ENCODE measurements at regions not wholly inside any gene's neighbourhood (a gene's known extent, or its start where the extent isn't known, plus 50 kb on each side); places are given as distances from the start of the nearest gene placed in this dataset.

GRCh38 chr5:3654515-3654914, 58.9 kb downstream of the IRX1 start:
- no peak for DNase-seq (ENCODE audit: low read depth)

GRCh38 chr5:3656803-3657202, 61.2 kb downstream of the IRX1 start:
- DNase-seq (ENCODE audit: low read depth), result no peak

- no peak for DNase-seq (ENCODE audit: low read depth)
Measured at GRCh38 chr5:3657364-3658022, 61.9 kb downstream of the IRX1 start.

GRCh38 chr5:3658929-3659328, 63.3 kb downstream of the IRX1 start:
- no peak for DNase-seq (ENCODE audit: low read depth)

GRCh38 chr5:3659907-3660306, 64.3 kb downstream of the IRX1 start:
- peak; percentile 1 for DNase-seq (ENCODE audit: low read depth)

- no peak for DNase-seq (ENCODE audit: low read depth)
Measured at GRCh38 chr5:3660630-3661029, 65.0 kb downstream of the IRX1 start.

- no peak for DNase-seq (ENCODE audit: low read depth)
Measured at GRCh38 chr5:3661755-3662296, 66.2 kb downstream of the IRX1 start.

- no peak for DNase-seq (ENCODE audit: low read depth)
Measured at GRCh38 chr5:3662344-3662743, 66.7 kb downstream of the IRX1 start.

- DNase-seq (ENCODE audit: low read depth), result no peak
Measured at GRCh38 chr5:3671337-3671736, 75.7 kb downstream of the IRX1 start.

- no peak for DNase-seq (ENCODE audit: low read depth)
Measured at GRCh38 chr5:3678801-3679200, 83.2 kb downstream of the IRX1 start.

- no peak for DNase-seq (ENCODE audit: low read depth)
Measured at GRCh38 chr5:3680821-3681220, 85.2 kb downstream of the IRX1 start.

- DNase-seq (ENCODE audit: low read depth), result no peak
Measured at GRCh38 chr5:3684118-3684517, 88.5 kb downstream of the IRX1 start.

- no peak for DNase-seq (ENCODE audit: low read depth)
Measured at GRCh38 chr5:3684771-3685354, 89.2 kb downstream of the IRX1 start.

GRCh38 chr5:3694819-3695218, 99.2 kb downstream of the IRX1 start:
- DNase-seq (ENCODE audit: low read depth), result no peak

- DNase-seq (ENCODE audit: low read depth), result no peak
Measured at GRCh38 chr5:3695818-3696217, 100.2 kb downstream of the IRX1 start.

- no peak for DNase-seq (ENCODE audit: low read depth)
Measured at GRCh38 chr5:3698412-3698811, 102.8 kb downstream of the IRX1 start.

GRCh38 chr5:3701694-3702093, 106.1 kb downstream of the IRX1 start:
- no peak for DNase-seq (ENCODE audit: low read depth)

GRCh38 chr5:3704661-3705060, 109.0 kb downstream of the IRX1 start:
- no peak for DNase-seq (ENCODE audit: low read depth)

- no peak for DNase-seq (ENCODE audit: low read depth)
Measured at GRCh38 chr5:3709068-3709716, 113.6 kb downstream of the IRX1 start.

- DNase-seq (ENCODE audit: low read depth), result no peak
Measured at GRCh38 chr5:3709717-3710348, 114.2 kb downstream of the IRX1 start.

- no peak for DNase-seq (ENCODE audit: low read depth)
Measured at GRCh38 chr5:3715062-3715461, 119.4 kb downstream of the IRX1 start.

GRCh38 chr5:3729631-3730030, 134.0 kb downstream of the IRX1 start:
- no peak for DNase-seq (ENCODE audit: low read depth)

GRCh38 chr5:3734632-3735031, 139.0 kb downstream of the IRX1 start:
- DNase-seq (ENCODE audit: low read depth), result no peak

Measured in EH (cell line).